GM12872 (cell line): ENCODE measurements at regions not wholly inside any gene's neighbourhood (a gene's known extent, or its start where the extent isn't known, plus 50 kb on each side); places are given as distances from the start of the nearest gene placed in this dataset.

Experiments
- TF ChIP-seq, protein P1 (sequence below): IDR thresholded peaks from 3 replicates; pipeline ENCODE4 v1.5.1; 2011; ENCODE audit warnings: low read depth, mild to moderate bottlenecking, low read length, moderate library complexity; ENCODE audit not compliant: insufficient read depth

DNA sequence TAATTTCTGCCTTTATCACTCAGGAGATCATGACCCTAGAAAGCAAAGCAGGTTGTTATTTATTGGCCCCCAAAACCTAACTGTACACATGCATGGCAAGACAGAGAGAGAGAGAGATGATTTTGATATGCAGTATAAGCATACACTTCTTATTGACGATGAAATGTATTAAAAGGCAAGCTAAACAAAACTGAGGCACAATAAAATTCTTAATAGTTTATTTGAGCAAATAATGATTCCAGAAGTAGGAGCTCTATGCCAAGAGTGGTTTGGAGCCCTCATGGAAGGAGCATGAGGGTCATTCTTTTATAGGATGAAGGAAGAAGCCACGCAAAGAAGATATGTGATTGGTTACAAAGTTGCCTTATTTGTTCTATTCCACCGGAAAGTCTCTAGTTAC, 616.0 kb downstream of the FBXO15 start:
- TF ChIP-seq, protein P1, sequence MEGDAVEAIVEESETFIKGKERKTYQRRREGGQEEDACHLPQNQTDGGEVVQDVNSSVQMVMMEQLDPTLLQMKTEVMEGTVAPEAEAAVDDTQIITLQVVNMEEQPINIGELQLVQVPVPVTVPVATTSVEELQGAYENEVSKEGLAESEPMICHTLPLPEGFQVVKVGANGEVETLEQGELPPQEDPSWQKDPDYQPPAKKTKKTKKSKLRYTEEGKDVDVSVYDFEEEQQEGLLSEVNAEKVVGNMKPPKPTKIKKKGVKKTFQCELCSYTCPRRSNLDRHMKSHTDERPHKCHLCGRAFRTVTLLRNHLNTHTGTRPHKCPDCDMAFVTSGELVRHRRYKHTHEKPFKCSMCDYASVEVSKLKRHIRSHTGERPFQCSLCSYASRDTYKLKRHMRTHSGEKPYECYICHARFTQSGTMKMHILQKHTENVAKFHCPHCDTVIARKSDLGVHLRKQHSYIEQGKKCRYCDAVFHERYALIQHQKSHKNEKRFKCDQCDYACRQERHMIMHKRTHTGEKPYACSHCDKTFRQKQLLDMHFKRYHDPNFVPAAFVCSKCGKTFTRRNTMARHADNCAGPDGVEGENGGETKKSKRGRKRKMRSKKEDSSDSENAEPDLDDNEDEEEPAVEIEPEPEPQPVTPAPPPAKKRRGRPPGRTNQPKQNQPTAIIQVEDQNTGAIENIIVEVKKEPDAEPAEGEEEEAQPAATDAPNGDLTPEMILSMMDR, result no peak

DNA sequence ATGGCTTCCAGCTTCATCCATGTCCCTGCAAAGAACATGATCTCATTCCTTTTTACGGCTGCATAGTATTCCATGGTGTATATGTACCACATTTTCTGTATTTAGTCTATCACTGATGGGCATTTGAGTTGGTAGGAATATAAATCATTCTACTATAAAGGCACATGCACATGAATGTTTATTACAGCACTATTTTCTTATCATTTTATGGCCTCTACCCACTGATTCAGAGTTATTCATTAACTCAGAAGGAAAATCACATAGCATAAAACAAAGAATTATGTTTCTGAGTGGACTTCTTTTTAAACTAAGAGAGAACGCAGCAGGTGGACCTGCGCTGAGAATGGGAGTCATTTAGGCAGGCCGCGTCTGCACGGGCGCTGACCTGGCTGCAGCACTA, 619.6 kb downstream of the FBXO15 start:
- TF ChIP-seq, protein P1, result no peak

DNA sequence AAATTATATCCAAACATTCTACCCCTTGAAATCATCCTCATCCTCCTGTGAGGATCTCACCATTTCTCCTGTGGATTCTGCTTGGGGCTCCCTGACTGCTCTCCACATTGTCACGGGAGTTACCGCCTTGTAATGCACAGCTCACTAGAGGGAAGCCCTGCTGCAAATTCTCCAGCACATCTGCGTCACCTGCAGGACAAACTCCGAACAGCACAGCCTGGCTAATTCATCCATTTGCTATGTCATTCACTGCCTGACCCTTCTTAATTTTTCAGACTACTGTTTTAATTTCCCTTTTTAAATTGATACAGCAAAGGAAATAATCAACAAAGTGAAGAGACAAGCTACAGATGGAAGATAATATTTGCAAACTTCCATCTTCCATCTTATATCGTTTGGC, 627.4 kb downstream of the FBXO15 start:
- TF ChIP-seq, protein P1, result no peak

DNA sequence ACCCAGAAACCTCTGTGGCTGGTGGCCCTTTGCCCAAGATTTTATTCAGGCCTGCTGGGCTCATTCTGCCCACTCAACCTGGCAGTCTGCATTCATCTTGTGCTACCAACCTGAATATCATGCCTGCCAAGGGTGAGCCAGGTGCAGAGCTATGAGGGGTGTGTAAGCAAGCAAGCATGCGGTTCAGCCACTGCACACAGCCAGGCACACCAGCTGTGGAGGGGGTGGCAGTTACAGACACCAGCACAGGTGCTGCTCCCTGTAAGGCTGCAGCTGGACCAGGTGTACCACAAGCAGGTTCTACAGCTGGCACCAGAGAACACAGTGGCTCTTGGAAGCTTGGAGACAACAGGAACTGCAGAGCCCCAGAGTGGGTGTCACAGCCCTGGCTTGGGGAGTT, 633.2 kb downstream of the FBXO15 start:
- TF ChIP-seq, protein P1, result no peak

DNA sequence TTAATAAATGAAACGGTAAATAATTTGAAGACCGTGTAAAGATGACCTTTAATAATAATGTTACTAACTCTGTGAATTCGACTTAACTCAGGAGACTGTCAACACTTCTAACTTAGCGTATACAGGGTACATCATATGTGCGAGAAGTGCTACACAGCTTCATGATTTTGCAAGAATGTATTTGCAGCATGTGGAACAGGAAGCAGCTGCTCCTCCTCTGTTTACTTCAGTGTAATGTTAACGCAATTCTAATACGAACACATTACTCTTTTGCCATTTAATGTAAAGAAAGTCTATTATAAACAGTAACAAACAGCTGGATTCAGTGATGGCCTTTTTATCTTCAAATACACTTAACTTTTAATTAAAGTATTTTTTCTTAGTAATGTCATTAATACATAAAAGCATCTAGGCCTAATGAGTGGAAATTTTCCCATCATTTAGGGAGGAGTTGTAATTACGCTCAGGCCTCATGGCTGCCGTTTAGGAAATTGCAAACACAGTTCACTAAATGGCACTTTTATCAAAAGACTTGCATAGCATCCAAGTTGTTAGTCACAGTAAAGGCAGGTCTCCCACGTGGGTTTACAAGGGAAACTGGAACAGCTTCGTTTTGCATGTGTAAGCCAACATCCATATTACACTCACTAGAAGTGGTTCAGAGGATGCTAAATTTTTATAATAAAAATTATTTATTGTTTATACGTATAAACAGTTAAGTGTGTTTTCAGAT, 635.7 kb downstream of the FBXO15 start:
- TF ChIP-seq, protein P1, result no peak

DNA sequence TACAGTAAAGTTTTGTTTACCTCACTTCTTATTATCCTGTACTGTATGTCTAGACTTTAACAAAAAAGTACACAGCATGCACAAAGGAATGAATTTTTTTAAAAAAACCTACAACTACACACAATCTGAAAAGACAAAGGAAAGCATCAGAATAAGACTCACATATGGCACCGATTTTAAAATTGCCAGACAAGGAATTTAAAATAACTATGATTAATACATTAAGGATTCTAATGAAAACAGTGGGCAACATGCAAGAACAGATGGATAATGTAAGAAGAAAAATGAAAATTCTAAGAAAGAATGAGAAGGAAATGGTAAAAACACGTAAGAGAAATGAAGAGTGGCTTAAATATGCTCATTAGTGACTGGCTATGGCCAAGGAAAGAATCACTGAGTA, 638.2 kb downstream of the FBXO15 start:
- TF ChIP-seq, protein P1, result no peak

DNA sequence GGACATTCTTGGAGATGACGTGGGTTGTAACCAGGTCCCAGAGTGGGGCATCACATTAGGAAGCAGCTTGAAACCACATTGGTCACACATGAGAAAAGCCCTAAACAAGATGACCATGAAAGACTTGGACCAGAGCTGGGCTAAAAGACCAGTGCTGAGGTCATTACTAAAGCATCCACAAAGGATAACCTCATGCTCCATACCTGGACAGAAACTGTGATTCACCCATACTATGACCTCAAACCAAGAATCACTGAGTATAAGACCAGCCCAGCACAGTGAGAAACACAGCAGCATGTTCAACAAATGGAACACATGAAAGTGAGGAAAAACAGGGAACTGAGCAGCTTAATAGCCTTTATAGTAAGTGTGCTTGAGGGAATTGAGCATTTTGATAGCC, 635.5 kb upstream of the NETO1 start:
- TF ChIP-seq, protein P1, result no peak

DNA sequence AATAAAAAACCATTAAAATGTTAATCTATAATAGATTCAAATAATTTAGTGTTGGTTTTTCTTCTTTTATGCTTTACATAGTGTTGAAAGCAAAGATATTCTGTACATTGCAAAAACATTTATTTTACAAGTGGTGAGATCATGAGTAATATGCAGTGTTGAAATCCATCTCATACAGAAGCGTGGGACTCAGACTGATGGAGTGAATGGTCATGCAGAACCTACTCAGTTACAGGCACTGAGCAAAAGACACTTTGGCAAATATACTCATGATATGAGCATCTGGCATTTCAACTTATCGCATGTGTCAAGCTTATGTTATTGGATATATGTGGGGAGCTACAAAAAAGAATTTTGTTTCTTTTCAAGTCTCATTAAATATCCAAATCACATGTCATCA, 620.2 kb upstream of the NETO1 start:
- TF ChIP-seq, protein P1, result no peak
